Lower leg skin (tissue), 3 donors: ENCODE measurements at regions not wholly inside any gene's neighbourhood (a gene's known extent, or its start where the extent isn't known, plus 50 kb on each side); places are given as distances from the start of the nearest gene placed in this dataset.

Source experiments
- POLR2A ChIP-seq, 2 donors: fragments of 450-650 bp; IDR thresholded peaks; one replicate each; pipeline ENCODE4 v1.6.1; 2016 to 2017; ENCODE audit warnings: antibody characterized with exemption in 2 of 2, mild to moderate bottlenecking in 1 of 2, moderate library complexity in 1 of 2
- TF ChIP-seq, protein P1 (sequence below), 3 donors: fragments of 450-650 bp; IDR thresholded peaks; one replicate each; pipeline ENCODE4 v1.5.1; 2016; ENCODE audit warnings: antibody characterized with exemption in 3 of 3, mild to moderate bottlenecking in 3 of 3, moderate library complexity in 2 of 3

DNA sequence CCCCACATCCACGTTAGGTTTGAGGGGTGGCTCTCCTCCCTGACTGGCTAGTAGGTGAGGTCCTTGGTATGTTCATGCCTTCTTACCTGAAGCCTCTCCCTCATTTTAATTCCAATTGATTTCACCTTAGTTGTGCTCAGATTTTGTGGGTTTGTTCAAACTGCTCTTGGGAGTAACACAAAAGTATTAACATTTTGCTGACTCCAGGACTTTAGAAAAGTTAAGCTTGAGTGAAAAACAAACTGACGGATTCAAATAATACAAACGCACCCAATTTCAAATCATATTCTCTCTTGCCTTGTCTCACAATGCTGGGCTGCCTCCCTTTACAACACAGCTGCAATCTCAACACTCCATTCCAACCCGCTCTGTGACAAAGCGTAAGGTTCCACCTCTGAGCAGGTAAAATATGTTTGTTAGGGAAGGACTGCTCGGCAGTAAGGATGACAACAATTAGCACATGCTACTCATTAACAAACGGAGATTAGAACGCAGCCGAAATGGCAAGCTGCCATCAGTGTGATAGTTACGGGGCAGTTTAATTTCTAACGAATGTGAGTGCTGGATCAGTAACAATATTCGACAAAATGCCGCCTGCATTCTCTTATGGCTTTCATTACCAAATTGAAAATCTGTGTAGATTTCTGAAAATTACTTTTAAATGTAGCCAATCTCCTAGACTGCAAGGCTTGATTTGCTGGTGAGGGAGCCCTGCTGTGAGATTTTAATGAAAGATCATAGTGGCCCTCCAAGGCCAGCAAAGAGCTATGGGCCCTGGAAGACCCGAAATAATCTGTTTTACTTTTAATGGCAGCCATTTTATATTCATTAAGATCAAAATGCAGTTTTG is 730.6 kb upstream of the FANCL start:
- TF ChIP-seq, protein P1, sequence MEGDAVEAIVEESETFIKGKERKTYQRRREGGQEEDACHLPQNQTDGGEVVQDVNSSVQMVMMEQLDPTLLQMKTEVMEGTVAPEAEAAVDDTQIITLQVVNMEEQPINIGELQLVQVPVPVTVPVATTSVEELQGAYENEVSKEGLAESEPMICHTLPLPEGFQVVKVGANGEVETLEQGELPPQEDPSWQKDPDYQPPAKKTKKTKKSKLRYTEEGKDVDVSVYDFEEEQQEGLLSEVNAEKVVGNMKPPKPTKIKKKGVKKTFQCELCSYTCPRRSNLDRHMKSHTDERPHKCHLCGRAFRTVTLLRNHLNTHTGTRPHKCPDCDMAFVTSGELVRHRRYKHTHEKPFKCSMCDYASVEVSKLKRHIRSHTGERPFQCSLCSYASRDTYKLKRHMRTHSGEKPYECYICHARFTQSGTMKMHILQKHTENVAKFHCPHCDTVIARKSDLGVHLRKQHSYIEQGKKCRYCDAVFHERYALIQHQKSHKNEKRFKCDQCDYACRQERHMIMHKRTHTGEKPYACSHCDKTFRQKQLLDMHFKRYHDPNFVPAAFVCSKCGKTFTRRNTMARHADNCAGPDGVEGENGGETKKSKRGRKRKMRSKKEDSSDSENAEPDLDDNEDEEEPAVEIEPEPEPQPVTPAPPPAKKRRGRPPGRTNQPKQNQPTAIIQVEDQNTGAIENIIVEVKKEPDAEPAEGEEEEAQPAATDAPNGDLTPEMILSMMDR (IDR thresholded peaks at IDR 0.05), result no peak
- TF ChIP-seq POLR2A (IDR thresholded peaks at IDR 0.05), result no peak
